A549 (cell line): ENCODE measurements at regions not wholly inside any gene's neighbourhood (a gene's known extent, or its start where the extent isn't known, plus 50 kb on each side); places are given as distances from the start of the nearest gene placed in this dataset.

Experiments
- ATAC-seq, 2 experiments: fragments of 200-7000 bp in 1 of 2; fragments of >200 bp in 1 of 2; cut with Nextera tagmentation in 1 of 2; cut with Tn5 transposase in 1 of 2; 3 replicates each; pipeline versions ENCODE4 v1.8.0 to v1.9.1; 2018 to 2020; ENCODE audit warnings: mild to moderate bottlenecking in 1 of 2, moderate library complexity in 1 of 2
- CTCF ChIA-PET: fragments of 300-600 bp; sonication (Branson Sonifier 250); formaldehyde crosslinking; extraction: SDS; loops from one replicate; lab custom pipeline; 2021; ENCODE audit warnings: antibody characterized with exemption, inconsistent platforms; lab: Yijun Ruan, JAX
- POLR2A ChIA-PET: fragments of 350-600 bp; formaldehyde crosslinking; extraction: SDS; loops from one replicate; lab custom pipeline; 2021; ENCODE audit warnings: antibody characterized with exemption, inconsistent platforms; lab: Yijun Ruan, JAX
- DNase-seq, 2 experiments: peaks; one replicate each; pipeline versions ENCODE4 v3.0.0 to v3.0.0-alpha.2; 2011 to 2016; ENCODE audit warnings: low read depth in 1 of 2, low spot score in 1 of 2
- FAIRE-seq: peaks from 2 replicates; lab custom pipeline; 2011; peaks lifted over from hg19 to GRCh38; lab: Jason Lieb, UNC
- H3K27ac ChIP-seq, 2 experiments: fragments of >200 bp; sonication (Bioruptor Twin); formaldehyde crosslinking; 3 replicates each; pipeline ENCODE4 v1.5.1; 2016 to 2017
- H3K4me1 ChIP-seq: fragments of >200 bp; sonication (Bioruptor Twin); formaldehyde crosslinking; 3 replicates; pipeline ENCODE4 v1.6.1; 2016
- H3K4me2 ChIP-seq: fragments of >200 bp; sonication (Bioruptor Twin); formaldehyde crosslinking; 3 replicates; pipeline ENCODE4 v1.6.1; 2016
- H3K4me3 ChIP-seq: fragments of >200 bp; sonication (Bioruptor Twin); formaldehyde crosslinking; 3 replicates; pipeline ENCODE4 v1.5.1; 2016
- H3K9me3 ChIP-seq: fragments of >200 bp; sonication (Bioruptor Twin); formaldehyde crosslinking; 3 replicates; pipeline ENCODE4 v1.6.1; 2016
- CBX2 ChIP-seq: fragments of 200-600 bp; sonication (generic); IDR thresholded peaks from 2 replicates; pipeline ENCODE4 v1.6.1; 2016; ENCODE audit warnings: low read depth, mild to moderate bottlenecking, borderline replicate concordance
- CBX8 ChIP-seq: fragments of 200-600 bp; sonication (generic); IDR thresholded peaks from 2 replicates; pipeline ENCODE4 v1.6.1; 2016
- CEBPB ChIP-seq, 2 experiments: fragments of >200 bp in 1 of 2; sonication (Bioruptor Twin) in 1 of 2; formaldehyde crosslinking in 1 of 2; IDR thresholded peaks; 2 replicates each; pipeline ENCODE4 v1.6.1; 2012 to 2016
- CHD4 ChIP-seq: fragments of 200-600 bp; sonication (generic); IDR thresholded peaks from 2 replicates; pipeline ENCODE4 v1.6.1; 2016; ENCODE audit warnings: antibody characterized with exemption, mild to moderate bottlenecking, borderline replicate concordance
- EHMT2 ChIP-seq: fragments of 200-600 bp; sonication (generic); IDR thresholded peaks from 2 replicates; pipeline ENCODE4 v1.6.1; 2016; ENCODE audit warnings: antibody characterized with exemption, low read depth, mild to moderate bottlenecking, moderate library complexity
- EP300 ChIP-seq, 2 experiments: fragments of >200 bp; sonication (Bioruptor Twin); formaldehyde crosslinking; IDR thresholded peaks; 2 replicates in 1 of 2; 3 replicates in 1 of 2; pipeline ENCODE4 v1.6.1; 2016 to 2017
- GATA3 ChIP-seq: IDR thresholded peaks from 2 replicates; pipeline ENCODE4 v1.6.1; 2012; ENCODE audit warnings: borderline replicate concordance
- HDAC2 ChIP-seq: fragments of 200-600 bp; sonication (generic); IDR thresholded peaks from 2 replicates; pipeline ENCODE4 v1.6.1; 2016
- HEYL ChIP-seq: fragments of 250-450 bp; sonication (Bioruptor Pico); IDR thresholded peaks from 2 replicates; pipeline ENCODE4 v1.8.0; 2021; ENCODE audit warnings: mild to moderate bottlenecking, moderate library complexity
- HOXA7 ChIP-seq: fragments of 250-450 bp; sonication (Bioruptor Pico); IDR thresholded peaks from 2 replicates; pipeline ENCODE4 v1.5.0; 2020; ENCODE audit warnings: mild to moderate bottlenecking, moderate library complexity
- JUNB ChIP-seq: fragments of >200 bp; sonication (Bioruptor Twin); formaldehyde crosslinking; IDR thresholded peaks from 2 replicates; pipeline ENCODE4 v1.6.1; 2016
- KDM1A ChIP-seq: fragments of 200-600 bp; sonication (generic); IDR thresholded peaks from 2 replicates; pipeline ENCODE4 v1.6.1; 2016; ENCODE audit warnings: low read depth, mild to moderate bottlenecking
- NFE2L2 ChIP-seq: fragments of 150-350 bp; conservative IDR thresholded peaks from 2 replicates; pipeline ENCODE4 v1.6.1; 2014; ENCODE audit warnings: low read length
- NPAS2 ChIP-seq: fragments of 250-450 bp; sonication (Bioruptor Pico); IDR thresholded peaks from 2 replicates; pipeline ENCODE4 v1.8.0; 2022; ENCODE audit warnings: mild to moderate bottlenecking, moderate library complexity, borderline replicate concordance
- RAD21 ChIP-seq, 2 experiments: fragments of >200 bp in 1 of 2; sonication (Bioruptor Twin) in 1 of 2; formaldehyde crosslinking in 1 of 2; IDR thresholded peaks in 1 of 2; conservative IDR thresholded peaks in 1 of 2; 2 replicates in 1 of 2; 3 replicates in 1 of 2; pipeline ENCODE4 v1.6.1; 2012 to 2018; ENCODE audit warnings: inconsistent platforms in 1 of 2
- RARB ChIP-seq: fragments of 250-450 bp; sonication (Bioruptor Pico); IDR thresholded peaks from 2 replicates; pipeline ENCODE4 v1.8.0; 2021; ENCODE audit warnings: mild to moderate bottlenecking, moderate library complexity
- RCOR1 ChIP-seq: fragments of 150-350 bp; IDR thresholded peaks from 2 replicates; pipeline ENCODE4 v1.6.1; 2014; ENCODE audit warnings: antibody characterized with exemption, low read length, low read depth
- SMC3 ChIP-seq: fragments of >200 bp; sonication (Bioruptor Twin); formaldehyde crosslinking; IDR thresholded peaks from 3 replicates; pipeline ENCODE4 v1.6.1; 2018; ENCODE audit warnings: inconsistent platforms
- TFCP2L1 ChIP-seq: fragments of 250-450 bp; sonication (Bioruptor Pico); IDR thresholded peaks from 2 replicates; pipeline ENCODE4 v1.5.0; 2021; ENCODE audit warnings: mild to moderate bottlenecking
- TP53 ChIP-seq: fragments of 250-450 bp; sonication (Bioruptor Pico); IDR thresholded peaks from 2 replicates; pipeline ENCODE4 v1.5.0; 2021; ENCODE audit warnings: mild to moderate bottlenecking, moderate library complexity
- ZFP36 ChIP-seq: fragments of 450-650 bp; IDR thresholded peaks from 2 replicates; pipeline ENCODE4 v1.6.1; 2014; ENCODE audit warnings: borderline replicate concordance; ENCODE audit not compliant: partially characterized antibody
- ZSCAN20 ChIP-seq: fragments of 250-450 bp; sonication (Bioruptor Pico); IDR thresholded peaks from 2 replicates; pipeline ENCODE4 v1.8.0; 2022; ENCODE audit warnings: mild to moderate bottlenecking, moderate library complexity
- WGBS: methylation state at CpG from one replicate; pipeline ENCODE4 v1.1.6; 2017; ENCODE audit errors: missing lambda C conversion rate; 5-methylcytosine and 5-hydroxymethylcytosine counted together
- TF ChIP-seq, protein P1 (sequence below): fragments of 450-650 bp; IDR thresholded peaks from 2 replicates; pipeline ENCODE4 v1.6.1; 2014; ENCODE audit warnings: antibody characterized with exemption
- TF ChIP-seq, protein P2 (sequence below): fragments of 150-350 bp; IDR thresholded peaks from 2 replicates; pipeline ENCODE4 v1.6.1; 2014; ENCODE audit warnings: low read depth, mild to moderate bottlenecking, low read length
- TF ChIP-seq, protein P3 (sequence below): IDR thresholded peaks from 2 replicates; pipeline ENCODE4 v1.6.1; 2012
- TF ChIP-seq, protein P4 (sequence below): fragments of >200 bp; sonication (Bioruptor Twin); formaldehyde crosslinking; IDR thresholded peaks from 3 replicates; pipeline ENCODE4 v1.5.1; 2016

DNA sequence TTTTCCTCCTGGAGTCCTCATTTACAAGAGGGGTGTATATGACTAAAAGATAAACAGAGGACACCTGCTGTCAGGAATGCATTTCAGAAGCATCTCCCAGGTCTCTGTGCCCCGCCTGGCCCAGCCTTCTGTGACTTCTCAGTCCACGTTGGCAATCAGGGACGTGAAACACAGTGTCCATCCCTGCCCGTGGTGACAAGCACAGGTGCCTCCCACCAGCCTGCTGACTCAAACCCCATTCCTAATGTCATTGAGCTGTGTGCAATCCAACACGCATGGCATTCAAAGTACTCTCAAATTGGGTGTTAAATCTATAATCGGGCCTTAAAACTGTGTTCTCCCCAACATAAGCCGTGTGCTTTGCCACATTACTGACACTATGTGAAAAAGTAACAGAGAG, 343.2 kb downstream of the EIPR1 start:
- ChIA-PET POLR2A (no interaction called here), CTCF (no interaction called here)
- TF ChIP-seq NFE2L2 (no peak), KDM1A (no peak), HEYL (CRISPR knock-in tag) (no peak), CEBPB (IDR thresholded peaks at IDR 0.05) (no peak), ZSCAN20 (CRISPR knock-in tag) (no peak), TP53 (CRISPR knock-in tag) (no peak), TFCP2L1 (CRISPR knock-in tag) (no peak), GATA3 (no peak), RCOR1 (no peak), HOXA7 (CRISPR knock-in tag) (no peak), JUNB (no peak), CBX2 (no peak), RARB (CRISPR knock-in tag) (no peak)
- TF ChIP-seq, protein P1, sequence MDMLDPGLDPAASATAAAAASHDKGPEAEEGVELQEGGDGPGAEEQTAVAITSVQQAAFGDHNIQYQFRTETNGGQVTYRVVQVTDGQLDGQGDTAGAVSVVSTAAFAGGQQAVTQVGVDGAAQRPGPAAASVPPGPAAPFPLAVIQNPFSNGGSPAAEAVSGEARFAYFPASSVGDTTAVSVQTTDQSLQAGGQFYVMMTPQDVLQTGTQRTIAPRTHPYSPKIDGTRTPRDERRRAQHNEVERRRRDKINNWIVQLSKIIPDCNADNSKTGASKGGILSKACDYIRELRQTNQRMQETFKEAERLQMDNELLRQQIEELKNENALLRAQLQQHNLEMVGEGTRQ, result no peak
- TF ChIP-seq, protein P2, sequence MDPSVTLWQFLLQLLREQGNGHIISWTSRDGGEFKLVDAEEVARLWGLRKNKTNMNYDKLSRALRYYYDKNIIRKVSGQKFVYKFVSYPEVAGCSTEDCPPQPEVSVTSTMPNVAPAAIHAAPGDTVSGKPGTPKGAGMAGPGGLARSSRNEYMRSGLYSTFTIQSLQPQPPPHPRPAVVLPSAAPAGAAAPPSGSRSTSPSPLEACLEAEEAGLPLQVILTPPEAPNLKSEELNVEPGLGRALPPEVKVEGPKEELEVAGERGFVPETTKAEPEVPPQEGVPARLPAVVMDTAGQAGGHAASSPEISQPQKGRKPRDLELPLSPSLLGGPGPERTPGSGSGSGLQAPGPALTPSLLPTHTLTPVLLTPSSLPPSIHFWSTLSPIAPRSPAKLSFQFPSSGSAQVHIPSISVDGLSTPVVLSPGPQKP, result no peak
- Histone ChIP-seq H3K4me2 (no peak overlapping the region), H3K9me3 (no peaks in the 10 kb centered on the region), H3K4me3 (no peak overlapping the region), H3K27ac (no peak overlapping the region), H3K4me1 (0 out of 3 replicates have a peak, but pooled peaks cover 5% of the 10 kb centered on the region)
- FAIRE-seq (no peak), ATAC-seq (peak; percentile 25 to 28; a peak in 3 of 6 replicates), DNase-seq (no peak)
- 55% methylated on average over 7 of the region's 7 CpGs for WGBS

DNA sequence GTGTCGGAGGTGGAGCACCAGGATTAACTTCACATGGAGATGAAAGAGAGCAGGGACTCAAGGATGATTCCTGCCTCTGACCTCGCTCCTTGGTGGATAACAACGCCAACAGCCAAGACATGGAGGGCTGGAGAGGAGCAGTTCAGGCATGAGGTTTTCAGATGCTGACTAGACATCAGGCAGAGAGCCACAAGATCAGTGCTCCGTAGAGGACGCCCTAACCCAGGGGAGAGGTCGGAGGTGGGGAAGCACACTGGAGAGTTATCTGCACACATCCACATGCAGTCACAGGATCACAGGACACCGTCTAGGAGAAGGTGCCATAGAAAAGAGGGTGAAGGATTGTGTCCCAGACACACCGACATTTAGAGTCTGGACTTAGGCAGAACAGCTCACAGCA, 344.3 kb downstream of the EIPR1 start:
- POLR2A ChIA-PET, result no interaction called here
- 0 out of 6 replicates have a peak, but pooled peaks of 1 of the 2 experiments have one; percentile 6 for ATAC-seq

More for the DNA sequence above, 344.3 kb downstream of the EIPR1 start:
- no peak overlapping the region for H3K27ac ChIP-seq
- DNase-seq (no peak), FAIRE-seq (no peak)
- no peak for TF ChIP-seq TP53 (CRISPR knock-in tag)
- TF ChIP-seq, protein P3, sequence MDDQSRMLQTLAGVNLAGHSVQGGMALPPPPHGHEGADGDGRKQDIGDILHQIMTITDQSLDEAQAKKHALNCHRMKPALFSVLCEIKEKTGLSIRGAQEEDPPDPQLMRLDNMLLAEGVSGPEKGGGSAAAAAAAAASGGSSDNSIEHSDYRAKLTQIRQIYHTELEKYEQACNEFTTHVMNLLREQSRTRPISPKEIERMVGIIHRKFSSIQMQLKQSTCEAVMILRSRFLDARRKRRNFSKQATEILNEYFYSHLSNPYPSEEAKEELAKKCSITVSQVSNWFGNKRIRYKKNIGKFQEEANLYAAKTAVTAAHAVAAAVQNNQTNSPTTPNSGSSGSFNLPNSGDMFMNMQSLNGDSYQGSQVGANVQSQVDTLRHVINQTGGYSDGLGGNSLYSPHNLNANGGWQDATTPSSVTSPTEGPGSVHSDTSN, result no peak
- TF ChIP-seq HEYL (CRISPR knock-in tag), result no peak
- TF ChIP-seq EHMT2, result no peak
- TF ChIP-seq JUNB, result no peak
- no peak for TF ChIP-seq RAD21 (conservative IDR thresholded peaks at IDR 0.05 in 1 of 2, IDR thresholded peaks at IDR 0.05 in 1 of 2)
- TF ChIP-seq CHD4, result no peak
- TF ChIP-seq HDAC2, result no peak
- TF ChIP-seq NPAS2 (CRISPR knock-in tag), result no peak
- TF ChIP-seq CBX8, result no peak
- TF ChIP-seq SMC3, result no peak
- TF ChIP-seq, protein P4, sequence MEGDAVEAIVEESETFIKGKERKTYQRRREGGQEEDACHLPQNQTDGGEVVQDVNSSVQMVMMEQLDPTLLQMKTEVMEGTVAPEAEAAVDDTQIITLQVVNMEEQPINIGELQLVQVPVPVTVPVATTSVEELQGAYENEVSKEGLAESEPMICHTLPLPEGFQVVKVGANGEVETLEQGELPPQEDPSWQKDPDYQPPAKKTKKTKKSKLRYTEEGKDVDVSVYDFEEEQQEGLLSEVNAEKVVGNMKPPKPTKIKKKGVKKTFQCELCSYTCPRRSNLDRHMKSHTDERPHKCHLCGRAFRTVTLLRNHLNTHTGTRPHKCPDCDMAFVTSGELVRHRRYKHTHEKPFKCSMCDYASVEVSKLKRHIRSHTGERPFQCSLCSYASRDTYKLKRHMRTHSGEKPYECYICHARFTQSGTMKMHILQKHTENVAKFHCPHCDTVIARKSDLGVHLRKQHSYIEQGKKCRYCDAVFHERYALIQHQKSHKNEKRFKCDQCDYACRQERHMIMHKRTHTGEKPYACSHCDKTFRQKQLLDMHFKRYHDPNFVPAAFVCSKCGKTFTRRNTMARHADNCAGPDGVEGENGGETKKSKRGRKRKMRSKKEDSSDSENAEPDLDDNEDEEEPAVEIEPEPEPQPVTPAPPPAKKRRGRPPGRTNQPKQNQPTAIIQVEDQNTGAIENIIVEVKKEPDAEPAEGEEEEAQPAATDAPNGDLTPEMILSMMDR, result no peak
- no peak for TF ChIP-seq EP300 (IDR thresholded peaks at IDR 0.05)
- no peak for TF ChIP-seq ZFP36
- 65% methylated on average over 8 of the region's 8 CpGs for WGBS
- no peak overlapping the region for H3K4me3 ChIP-seq
- no peaks in the 10 kb centered on the region for H3K9me3 ChIP-seq
- H3K4me2 ChIP-seq, result no peak overlapping the region
- 0 out of 3 replicates have a peak, but pooled peaks cover 5% of the 10 kb centered on the region for H3K4me1 ChIP-seq
- CTCF ChIA-PET, result no interaction called here
